Activated CD8-positive, alpha-beta memory T cell treated with anti-CD3 and anti-CD28 coated beads for 1 hour (primary cell): ENCODE measurements at regions not wholly inside any gene's neighbourhood (a gene's known extent, or its start where the extent isn't known, plus 50 kb on each side); places are given as distances from the start of the nearest gene placed in this dataset.
A peak's percentile ranks its signal among the peaks of the same experiment; 100 is the strongest.

Source experiments
- DNase-seq, 2 donors: peaks; one replicate each; pipeline ENCODE4 v3.0.0-alpha.2; 2020; ENCODE audit warnings: low read depth in 1 of 2; ENCODE audit errors: extremely low read depth in 1 of 2

- peak in 1 of 2 donors; percentile 45 for DNase-seq
Observed at GRCh38 chr17:33750943-33751701, 458.0 kb upstream of the ASIC2 start.

- no peak for DNase-seq
Observed at GRCh38 chr17:33751702-33752065, 458.6 kb upstream of the ASIC2 start.

- no peak for DNase-seq
Observed at GRCh38 chr17:33753452-33753851, 460.4 kb upstream of the ASIC2 start.

GRCh38 chr17:33756021-33756420, 462.9 kb upstream of the ASIC2 start:
- no peak for DNase-seq

GRCh38 chr17:33765871-33766270, 472.8 kb upstream of the ASIC2 start:
- no peak for DNase-seq

GRCh38 chr17:33766721-33767120, 473.6 kb upstream of the ASIC2 start:
- no peak for DNase-seq

GRCh38 chr17:33769066-33769465, 476.0 kb upstream of the ASIC2 start:
- no peak for DNase-seq

GRCh38 chr17:33776304-33776703, 478.8 kb upstream of the CCL2 start:
- DNase-seq = no peak

- no peak for DNase-seq
Observed at GRCh38 chr17:33776903-33777302, 478.2 kb upstream of the CCL2 start.

GRCh38 chr17:33777674-33778073, 477.4 kb upstream of the CCL2 start:
- DNase-seq = no peak

GRCh38 chr17:33778505-33779233, 476.4 kb upstream of the CCL2 start:
- DNase-seq = no peak

- peak in 1 of 2 donors; percentile 5 for DNase-seq
Observed at GRCh38 chr17:33779234-33779591, 475.9 kb upstream of the CCL2 start.

- no peak for DNase-seq
Observed at GRCh38 chr17:33785281-33785680, 469.8 kb upstream of the CCL2 start.

GRCh38 chr17:33786478-33786877, 468.6 kb upstream of the CCL2 start:
- no peak for DNase-seq

- no peak for DNase-seq
Observed at GRCh38 chr17:33789658-33790057, 465.4 kb upstream of the CCL2 start.

GRCh38 chr17:33797181-33797580, 457.9 kb upstream of the CCL2 start:
- DNase-seq = no peak

GRCh38 chr17:33798308-33798707, 456.8 kb upstream of the CCL2 start:
- no peak for DNase-seq

GRCh38 chr17:33802349-33803198, 452.5 kb upstream of the CCL2 start:
- no peak for DNase-seq

GRCh38 chr17:33803199-33803685, 451.8 kb upstream of the CCL2 start:
- DNase-seq = no peak

GRCh38 chr17:33803686-33804085, 451.4 kb upstream of the CCL2 start:
- no peak for DNase-seq

- no peak for DNase-seq
Observed at GRCh38 chr17:33804401-33804800, 450.7 kb upstream of the CCL2 start.
